ENCODE measurements at regions not wholly inside any gene's neighbourhood (a gene's known extent, or its start where the extent isn't known, plus 50 kb on each side); places are given as distances from the start of the nearest gene placed in this dataset.

GRCh38 chr17:77756028-77756427, 202.5 kb upstream of the TNRC6C start:
- H3K4me1 ChIP-seq: no peaks in the 10 kb centered on the region
- H3K36me3 ChIP-seq: no peaks in the 10 kb centered on the region
- H3K9me3 ChIP-seq: peaks cover 4% of the 10 kb centered on the region
- intact Hi-C loops (cut with DNase I): no loop called here
- no peak for TF ChIP-seq POLR2A (IDR thresholded peaks at IDR 0.05)
- TF ChIP-seq, protein P1, sequence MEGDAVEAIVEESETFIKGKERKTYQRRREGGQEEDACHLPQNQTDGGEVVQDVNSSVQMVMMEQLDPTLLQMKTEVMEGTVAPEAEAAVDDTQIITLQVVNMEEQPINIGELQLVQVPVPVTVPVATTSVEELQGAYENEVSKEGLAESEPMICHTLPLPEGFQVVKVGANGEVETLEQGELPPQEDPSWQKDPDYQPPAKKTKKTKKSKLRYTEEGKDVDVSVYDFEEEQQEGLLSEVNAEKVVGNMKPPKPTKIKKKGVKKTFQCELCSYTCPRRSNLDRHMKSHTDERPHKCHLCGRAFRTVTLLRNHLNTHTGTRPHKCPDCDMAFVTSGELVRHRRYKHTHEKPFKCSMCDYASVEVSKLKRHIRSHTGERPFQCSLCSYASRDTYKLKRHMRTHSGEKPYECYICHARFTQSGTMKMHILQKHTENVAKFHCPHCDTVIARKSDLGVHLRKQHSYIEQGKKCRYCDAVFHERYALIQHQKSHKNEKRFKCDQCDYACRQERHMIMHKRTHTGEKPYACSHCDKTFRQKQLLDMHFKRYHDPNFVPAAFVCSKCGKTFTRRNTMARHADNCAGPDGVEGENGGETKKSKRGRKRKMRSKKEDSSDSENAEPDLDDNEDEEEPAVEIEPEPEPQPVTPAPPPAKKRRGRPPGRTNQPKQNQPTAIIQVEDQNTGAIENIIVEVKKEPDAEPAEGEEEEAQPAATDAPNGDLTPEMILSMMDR (IDR thresholded peaks at IDR 0.05): no peak
- TF ChIP-seq POLR2AphosphoS5 (IDR thresholded peaks at IDR 0.05; ENCODE audit: insufficient read depth in 1 of 2, low read depth in 1 of 2): no peak
- no peak overlapping the region for H3K4me3 ChIP-seq
- H3K27ac ChIP-seq: no peak overlapping the region
- H3K27me3 ChIP-seq: no peaks in the 10 kb centered on the region
- DNase-seq (ENCODE audit: extremely low spot score in 2 of 2): no peak

GRCh38 chr17:77756846-77757560, 201.5 kb upstream of the TNRC6C start:
- DNase-seq (ENCODE audit: extremely low spot score in 2 of 2): no peak
- H3K36me3 ChIP-seq: no peaks in the 10 kb centered on the region
- intact Hi-C loops (cut with DNase I): no loop called here
- no peaks in the 10 kb centered on the region for H3K27me3 ChIP-seq
- TF ChIP-seq, protein P1 (IDR thresholded peaks at IDR 0.05): no peak
- no peak for TF ChIP-seq POLR2A (IDR thresholded peaks at IDR 0.05)
- no peak for TF ChIP-seq POLR2AphosphoS5 (IDR thresholded peaks at IDR 0.05; ENCODE audit: insufficient read depth in 1 of 2, low read depth in 1 of 2)
- H3K4me1 ChIP-seq: no peaks in the 10 kb centered on the region
- H3K4me3 ChIP-seq: no peak overlapping the region
- H3K27ac ChIP-seq: no peak overlapping the region
- peaks cover 4% of the 10 kb centered on the region for H3K9me3 ChIP-seq

GRCh38 chr17:77757561-77757898, 201.0 kb upstream of the TNRC6C start:
- Histone ChIP-seq H3K9me3 (peaks cover 4% of the 10 kb centered on the region), H3K27ac (no peak overlapping the region), H3K4me3 (no peak overlapping the region), H3K36me3 (no peaks in the 10 kb centered on the region), H3K27me3 (no peaks in the 10 kb centered on the region), H3K4me1 (no peaks in the 10 kb centered on the region)
- intact Hi-C loops (cut with DNase I): no loop called here
- TF ChIP-seq POLR2AphosphoS5 (IDR thresholded peaks at IDR 0.05; ENCODE audit: insufficient read depth in 1 of 2, low read depth in 1 of 2) (no peak), POLR2A (IDR thresholded peaks at IDR 0.05) (no peak)
- TF ChIP-seq, protein P1 (IDR thresholded peaks at IDR 0.05): no peak
- no peak for DNase-seq (ENCODE audit: extremely low spot score in 2 of 2)

DNA sequence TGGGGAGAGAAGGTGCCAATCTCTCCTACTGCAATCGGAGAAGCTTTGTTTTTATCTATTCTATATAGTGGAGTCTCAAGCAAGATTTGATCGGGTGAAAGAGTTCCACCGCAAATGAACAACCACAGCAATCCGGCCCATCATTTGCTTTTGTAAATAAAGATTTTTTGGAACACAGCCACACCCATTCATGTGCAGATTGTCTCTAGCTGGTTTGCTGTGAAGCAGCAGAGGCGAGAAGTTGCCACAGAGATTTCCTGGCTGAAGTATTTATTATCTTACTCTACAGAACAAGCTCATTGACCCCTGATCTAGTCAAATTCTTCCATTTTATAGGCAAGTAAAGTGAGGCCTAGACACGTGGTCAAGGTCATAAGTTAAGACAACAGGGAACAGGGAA, 195.5 kb upstream of the TNRC6C start:
- H3K27ac ChIP-seq: no peak overlapping the region
- DNase-seq (ENCODE audit: extremely low spot score in 2 of 2): no peak
- no peak for TF ChIP-seq POLR2A (IDR thresholded peaks at IDR 0.05)
- TF ChIP-seq, protein P1 (IDR thresholded peaks at IDR 0.05): no peak
- no peak for TF ChIP-seq POLR2AphosphoS5 (IDR thresholded peaks at IDR 0.05; ENCODE audit: insufficient read depth in 1 of 2, low read depth in 1 of 2)
- H3K9me3 ChIP-seq: no peaks in the 10 kb centered on the region
- H3K27me3 ChIP-seq: no peaks in the 10 kb centered on the region
- no peaks in the 10 kb centered on the region for H3K36me3 ChIP-seq
- intact Hi-C loops (cut with DNase I): no loop called here
- H3K4me1 ChIP-seq: no peaks in the 10 kb centered on the region
- no peak overlapping the region for H3K4me3 ChIP-seq

DNA sequence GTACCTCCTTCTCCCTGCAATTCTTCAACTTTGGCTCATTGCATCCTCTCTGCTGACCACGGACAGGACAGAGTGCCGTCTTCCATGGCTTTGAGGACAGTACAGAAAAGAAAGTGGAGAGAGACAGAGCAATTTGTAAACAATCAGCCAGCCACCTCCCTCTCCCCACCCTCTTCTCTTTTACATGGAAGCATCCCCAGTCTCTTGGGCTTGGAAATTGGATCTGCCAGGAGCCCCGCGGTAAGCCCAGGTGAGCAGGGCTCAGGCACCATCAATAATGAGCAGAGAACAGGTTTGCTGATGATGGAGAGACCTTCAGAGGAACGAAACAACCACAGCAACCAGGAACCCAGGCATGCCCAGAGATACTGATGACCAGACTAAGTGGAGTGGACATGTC, 194.9 kb upstream of the TNRC6C start:
- TF ChIP-seq POLR2A (IDR thresholded peaks at IDR 0.05): no peak
- TF ChIP-seq, protein P1 (IDR thresholded peaks at IDR 0.05): no peak
- no peak for TF ChIP-seq POLR2AphosphoS5 (IDR thresholded peaks at IDR 0.05; ENCODE audit: insufficient read depth in 1 of 2, low read depth in 1 of 2)
- no peaks in the 10 kb centered on the region for H3K9me3 ChIP-seq
- H3K27ac ChIP-seq: no peak overlapping the region
- H3K36me3 ChIP-seq: no peaks in the 10 kb centered on the region
- H3K4me3 ChIP-seq: no peak overlapping the region
- no peaks in the 10 kb centered on the region for H3K4me1 ChIP-seq
- DNase-seq (ENCODE audit: extremely low spot score in 2 of 2): no peak
- intact Hi-C loops (cut with DNase I): no loop called here
- H3K27me3 ChIP-seq: no peaks in the 10 kb centered on the region

Measured in vagina (tissue), 2 donors.